ENCODE measurements at regions not wholly inside any gene's neighbourhood (a gene's known extent, or its start where the extent isn't known, plus 50 kb on each side); places are given as distances from the start of the nearest gene placed in this dataset.

- DNase-seq: no peak
Observed at GRCh38 chr2:780581-780980, 103.4 kb upstream of the TMEM18 start.

GRCh38 chr2:780002-780401 lies 102.8 kb upstream of the TMEM18 start:
- DNase-seq: no peak

GRCh38 chr2:778731-779350 lies 101.6 kb upstream of the TMEM18 start:
- DNase-seq: no peak

- DNase-seq: no peak
Observed at GRCh38 chr2:777546-777945, 100.3 kb upstream of the TMEM18 start.

- DNase-seq: no peak
Observed at GRCh38 chr2:777051-777450, 99.8 kb upstream of the TMEM18 start.

- DNase-seq: no peak
Observed at GRCh38 chr2:776487-776886, 99.3 kb upstream of the TMEM18 start.

- DNase-seq: no peak
Observed at GRCh38 chr2:776038-776437, 98.8 kb upstream of the TMEM18 start.

GRCh38 chr2:774436-774835 lies 97.2 kb upstream of the TMEM18 start:
- no peak for DNase-seq

GRCh38 chr2:773256-774160 lies 96.3 kb upstream of the TMEM18 start:
- DNase-seq: no peak

- DNase-seq: no peak
Observed at GRCh38 chr2:771538-771937, 94.3 kb upstream of the TMEM18 start.

- DNase-seq: no peak
Observed at GRCh38 chr2:770776-771175, 93.6 kb upstream of the TMEM18 start.

- no peak for DNase-seq
Observed at GRCh38 chr2:769771-770170, 92.6 kb upstream of the TMEM18 start.

- DNase-seq: peak; percentile 38
Observed at GRCh38 chr2:768451-768850, 91.2 kb upstream of the TMEM18 start.

- DNase-seq: no peak
Observed at GRCh38 chr2:767944-768343, 90.7 kb upstream of the TMEM18 start.

- peak; percentile 16 for DNase-seq
Observed at GRCh38 chr2:767440-767839, 90.2 kb upstream of the TMEM18 start.

GRCh38 chr2:766255-766654 lies 89.0 kb upstream of the TMEM18 start:
- DNase-seq: no peak

GRCh38 chr2:765369-765768 lies 88.2 kb upstream of the TMEM18 start:
- DNase-seq: no peak

GRCh38 chr2:763766-764525 lies 86.7 kb upstream of the TMEM18 start:
- DNase-seq: no peak

GRCh38 chr2:762646-763045 lies 85.4 kb upstream of the TMEM18 start:
- DNase-seq: no peak

GRCh38 chr2:761384-761783 lies 84.2 kb upstream of the TMEM18 start:
- no peak for DNase-seq

GRCh38 chr2:760001-760400 lies 82.8 kb upstream of the TMEM18 start:
- no peak for DNase-seq

GRCh38 chr2:758073-758820 lies 81.0 kb upstream of the TMEM18 start:
- DNase-seq: no peak

GRCh38 chr2:753123-753522 lies 75.9 kb upstream of the TMEM18 start:
- DNase-seq: no peak
